NB4 (cell line): ENCODE measurements at regions not wholly inside any gene's neighbourhood (a gene's known extent, or its start where the extent isn't known, plus 50 kb on each side); places are given as distances from the start of the nearest gene placed in this dataset.

Source experiments
- CTCF ChIP-seq: IDR thresholded peaks from one replicate; pipeline ENCODE4 v1.5.1; 2012; ENCODE audit warnings: low read depth, low read length
- MAX ChIP-seq: IDR thresholded peaks from 2 replicates; pipeline ENCODE4 v1.6.1; 2011; ENCODE audit warnings: low read depth, low read length
- POLR2A ChIP-seq: IDR thresholded peaks from 2 replicates; pipeline ENCODE4 v1.6.1; 2011; ENCODE audit warnings: mild to moderate bottlenecking; ENCODE audit not compliant: insufficient read length; ENCODE audit errors: extremely low read depth

- TF ChIP-seq CTCF (no peak), POLR2A (no peak), MAX (no peak)
Measured at GRCh38 chr10:2296179-2296891, 559.0 kb upstream of the ADARB2 start.
